GM18867 (cell line): ENCODE measurements at regions not wholly inside any gene's neighbourhood (a gene's known extent, or its start where the extent isn't known, plus 50 kb on each side); places are given as distances from the start of the nearest gene placed in this dataset.
A peak's percentile ranks its signal among the peaks of the same experiment; 100 is the strongest.
"Not testable (repeated sequence)": the region's sequence is repeated elsewhere in the genome, so short reads cannot be mapped to it uniquely, and the experiment has no call there.

Experiments used
- ATAC-seq: cut with Tn5 transposase; IDR thresholded peaks from one replicate; pipeline ENCODE4 v1.9.1; 2021; ENCODE audit warnings: mild to moderate bottlenecking, moderate library complexity; ENCODE audit not compliant: unreplicated experiment

GRCh38 chr4:171538601-171539100 lies 274.6 kb upstream of the GALNTL6 start:
- ATAC-seq: no peak

GRCh38 chr4:171534391-171534790 lies 278.8 kb upstream of the GALNTL6 start:
- ATAC-seq: no peak

GRCh38 chr4:171532968-171533367 lies 280.2 kb upstream of the GALNTL6 start:
- ATAC-seq: no peak

GRCh38 chr4:171524903-171525302 lies 288.3 kb upstream of the GALNTL6 start:
- ATAC-seq: no peak

GRCh38 chr4:171521726-171522125 lies 291.5 kb upstream of the GALNTL6 start:
- no peak for ATAC-seq

GRCh38 chr4:171519457-171519856 lies 293.7 kb upstream of the GALNTL6 start:
- ATAC-seq: no peak

- no peak for ATAC-seq
Observed at GRCh38 chr4:171517883-171518282, 295.3 kb upstream of the GALNTL6 start.

GRCh38 chr4:171516694-171517093 lies 296.5 kb upstream of the GALNTL6 start:
- ATAC-seq: no peak

GRCh38 chr4:171484681-171485080 lies 328.5 kb upstream of the GALNTL6 start:
- no peak for ATAC-seq

- no peak for ATAC-seq
Observed at GRCh38 chr4:171478181-171478580, 335.0 kb upstream of the GALNTL6 start.

GRCh38 chr4:171475111-171475510 lies 338.1 kb upstream of the GALNTL6 start:
- ATAC-seq: not testable (repeated sequence)

GRCh38 chr4:171473155-171473554 lies 340.0 kb upstream of the GALNTL6 start:
- no peak for ATAC-seq

GRCh38 chr4:171472230-171472629 lies 341.0 kb upstream of the GALNTL6 start:
- ATAC-seq: no peak

GRCh38 chr4:171464499-171464898 lies 348.7 kb upstream of the GALNTL6 start:
- no peak for ATAC-seq

GRCh38 chr4:171461191-171461590 lies 352.0 kb upstream of the GALNTL6 start:
- ATAC-seq: no peak

- no peak for ATAC-seq
Observed at GRCh38 chr4:171448919-171449481, 364.2 kb upstream of the GALNTL6 start.

- no peak for ATAC-seq
Observed at GRCh38 chr4:171448358-171448757, 364.8 kb upstream of the GALNTL6 start.

- no peak for ATAC-seq
Observed at GRCh38 chr4:171441300-171441941, 371.8 kb upstream of the GALNTL6 start.

- ATAC-seq: no peak
Observed at GRCh38 chr4:171433674-171434073, 379.5 kb upstream of the GALNTL6 start.

GRCh38 chr4:171432536-171432935 lies 380.7 kb upstream of the GALNTL6 start:
- no peak for ATAC-seq

- peak; percentile 74 for ATAC-seq
Observed at GRCh38 chr4:171430495-171430894, 382.7 kb upstream of the GALNTL6 start.

- no peak for ATAC-seq
Observed at GRCh38 chr4:171397175-171397574, 416.0 kb upstream of the GALNTL6 start.

- no peak for ATAC-seq
Observed at GRCh38 chr4:171390626-171391025, 422.6 kb upstream of the GALNTL6 start.
